CD4-positive, alpha-beta T cell treated with Interleukin-12 subunit alpha and Interleukin-12 subunit beta, for 1 hour (primary cell): ENCODE measurements at regions not wholly inside any gene's neighbourhood (a gene's known extent, or its start where the extent isn't known, plus 50 kb on each side); places are given as distances from the start of the nearest gene placed in this dataset.

Source experiments
- DNase-seq: peaks from one replicate; pipeline ENCODE4 v3.0.0-alpha.2; 2020

GRCh38 chr4:63607169-63607872 is 801.9 kb downstream of the TECRL start:
- DNase-seq, result no peak

DNA sequence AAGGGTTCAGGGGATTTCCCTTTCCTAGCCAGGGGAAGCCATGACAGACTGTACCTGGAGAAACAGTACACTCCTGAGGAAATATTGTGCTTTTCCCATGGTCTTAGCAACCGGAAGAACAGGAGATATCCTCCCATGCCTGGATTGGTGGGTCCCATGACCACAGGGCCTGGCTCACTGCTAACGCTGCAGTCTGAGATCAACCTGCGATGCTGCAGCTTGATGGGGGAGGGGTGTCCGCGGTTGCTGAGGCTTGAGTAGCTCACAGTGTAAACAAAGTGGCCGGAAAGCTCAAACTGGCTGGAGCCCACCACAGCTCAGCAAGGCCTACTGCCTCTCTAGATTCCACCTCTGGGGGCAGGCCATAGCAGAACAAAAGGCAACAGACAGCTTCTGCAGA is 819.5 kb downstream of the TECRL start:
- no peak for DNase-seq

DNA sequence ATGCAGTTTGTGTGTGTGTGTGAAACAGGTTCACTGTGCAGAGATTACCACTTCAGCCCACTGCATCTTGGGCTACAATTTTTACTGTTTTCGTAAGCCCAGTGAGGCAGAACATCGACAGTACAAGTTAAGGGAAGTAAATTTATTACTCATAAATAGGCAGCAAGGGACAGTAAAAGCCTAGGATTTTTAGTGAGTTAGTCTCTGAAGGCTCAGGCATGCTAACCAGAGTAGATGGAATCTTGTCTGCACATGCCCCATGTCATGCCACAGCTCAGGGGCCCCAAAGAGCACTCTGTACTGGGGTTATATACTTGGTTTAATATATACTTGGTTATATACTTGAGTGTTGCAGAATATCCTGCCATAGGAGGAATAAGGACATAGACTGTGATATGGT is 825.7 kb downstream of the TECRL start:
- DNase-seq, result no peak

DNA sequence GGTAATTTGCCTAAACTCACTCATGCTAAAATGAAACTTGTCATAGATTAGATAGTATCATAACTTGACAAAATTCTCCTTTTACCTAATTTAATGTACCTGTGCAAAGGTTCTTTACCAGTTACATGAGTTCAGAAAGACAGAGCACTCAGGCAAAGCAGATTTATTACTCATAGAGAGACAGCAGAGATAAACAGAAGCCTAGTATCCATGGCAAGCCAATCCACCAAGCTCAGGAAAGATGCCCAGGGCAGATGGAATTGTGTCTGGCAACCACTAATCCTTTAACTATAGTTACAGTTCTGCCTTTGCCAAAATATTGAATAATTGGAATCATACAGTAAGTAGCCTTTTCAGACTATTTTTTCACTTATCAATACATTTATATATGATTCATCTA is 826.2 kb downstream of the TECRL start:
- DNase-seq, result no peak

DNA sequence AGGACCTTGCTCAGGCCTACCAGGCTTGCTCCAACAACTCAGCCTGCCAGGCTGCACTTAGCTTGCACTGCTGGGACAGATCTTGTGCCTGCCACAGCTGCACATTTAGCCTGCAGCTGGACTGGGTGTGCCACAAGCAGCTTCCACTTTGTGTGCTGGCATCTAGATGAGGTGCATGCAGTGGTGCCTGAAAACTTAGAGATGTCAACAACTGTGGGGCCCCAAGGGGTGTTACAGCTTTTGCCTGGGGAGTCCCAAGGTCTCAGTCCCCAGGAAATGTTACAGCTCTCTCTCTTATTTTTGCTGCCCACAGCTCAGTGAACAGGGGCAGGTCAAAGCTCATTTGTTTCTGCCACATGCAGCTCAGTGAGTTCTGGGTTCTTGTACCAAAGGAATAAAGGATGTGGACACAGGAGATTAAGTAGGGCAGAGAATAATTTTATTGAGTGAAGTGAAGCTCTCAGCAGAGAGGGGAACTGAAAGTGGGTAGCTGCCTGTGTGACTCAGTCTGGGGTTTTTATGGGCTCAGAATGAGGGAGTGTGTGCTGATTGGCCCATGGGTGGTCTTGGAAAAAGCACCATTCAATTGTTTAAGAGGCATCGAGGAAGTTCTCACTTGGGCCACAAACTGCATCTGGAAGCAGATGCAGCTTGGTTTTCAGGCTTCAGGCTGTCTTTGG is 828.3 kb downstream of the TECRL start:
- DNase-seq, result no peak

DNA sequence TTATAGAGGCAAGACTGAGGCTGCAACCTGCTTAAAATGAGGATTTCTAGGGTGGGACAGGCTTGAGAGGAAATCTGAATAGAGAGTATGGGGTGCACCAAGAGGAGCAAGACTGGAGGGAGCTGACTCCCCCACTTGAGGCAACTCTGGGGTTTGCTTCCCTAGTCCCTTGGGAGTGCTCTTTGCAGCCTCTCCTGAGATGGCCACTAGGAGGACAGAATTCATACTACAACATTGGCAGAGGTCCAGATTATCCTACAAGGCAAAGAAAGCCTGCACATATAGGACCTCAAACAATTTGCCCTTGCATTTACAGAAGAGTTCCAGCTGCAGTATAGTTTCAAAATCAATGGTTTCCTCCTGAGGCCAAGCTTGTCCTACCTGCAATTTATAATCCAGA is 830.9 kb downstream of the TECRL start:
- DNase-seq, result no peak

DNA sequence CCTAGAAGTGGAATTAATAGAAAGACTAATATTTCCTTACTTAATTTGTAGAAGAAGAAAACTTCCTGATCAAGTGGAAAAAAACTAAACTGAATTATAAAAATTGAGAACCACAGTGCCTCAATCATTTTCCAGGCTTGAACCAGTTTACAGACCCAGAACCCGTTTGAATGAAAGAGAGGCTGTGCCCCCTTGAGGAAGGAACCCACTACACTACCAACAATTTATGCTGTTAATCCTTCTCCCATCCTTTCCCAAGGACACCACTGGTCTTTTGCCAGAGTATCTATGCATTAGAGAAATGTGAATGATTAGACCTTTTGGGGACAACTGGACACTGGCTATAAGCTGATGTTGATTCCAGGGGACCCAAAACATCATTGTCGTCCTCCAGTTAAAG is 842.6 kb downstream of the TECRL start:
- DNase-seq, result no peak

DNA sequence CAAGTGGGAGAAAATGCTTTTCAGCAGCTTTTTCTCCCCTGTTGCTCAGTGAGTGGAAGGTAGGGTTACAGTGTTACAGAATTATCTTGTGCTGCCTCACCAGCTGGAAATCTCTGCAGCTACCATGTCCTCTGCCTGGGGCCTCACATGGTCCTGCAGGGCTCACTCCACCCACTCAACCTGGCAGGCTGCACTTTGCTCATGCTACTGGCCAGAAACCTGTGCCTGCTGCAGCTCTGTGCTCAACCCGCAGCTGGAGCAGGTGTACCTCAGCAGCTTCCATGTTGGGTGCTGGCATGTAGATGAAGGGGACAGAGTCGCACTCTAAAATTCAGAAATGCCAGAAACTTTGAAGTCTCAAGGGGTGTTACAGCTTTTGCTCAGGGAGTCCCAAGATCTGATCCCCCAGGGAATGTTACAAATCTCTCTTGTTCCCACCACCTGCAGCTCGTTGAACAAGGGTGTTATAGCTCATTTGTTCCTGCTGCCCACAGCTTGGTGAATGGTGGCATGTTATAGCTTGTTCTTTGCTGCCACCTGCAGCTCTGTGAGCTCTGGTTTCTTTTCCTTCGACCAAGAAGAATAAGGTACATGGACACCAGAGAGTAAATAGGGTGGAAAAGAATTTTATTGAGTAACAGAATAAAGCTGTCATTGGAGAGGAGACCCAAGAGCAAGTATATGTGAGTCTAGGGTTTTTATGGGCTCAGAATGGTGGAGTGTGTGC is 845.8 kb downstream of the TECRL start:
- no peak for DNase-seq

GRCh38 chr4:63558709-63559108 is 850.5 kb downstream of the TECRL start:
- no peak for DNase-seq

DNA sequence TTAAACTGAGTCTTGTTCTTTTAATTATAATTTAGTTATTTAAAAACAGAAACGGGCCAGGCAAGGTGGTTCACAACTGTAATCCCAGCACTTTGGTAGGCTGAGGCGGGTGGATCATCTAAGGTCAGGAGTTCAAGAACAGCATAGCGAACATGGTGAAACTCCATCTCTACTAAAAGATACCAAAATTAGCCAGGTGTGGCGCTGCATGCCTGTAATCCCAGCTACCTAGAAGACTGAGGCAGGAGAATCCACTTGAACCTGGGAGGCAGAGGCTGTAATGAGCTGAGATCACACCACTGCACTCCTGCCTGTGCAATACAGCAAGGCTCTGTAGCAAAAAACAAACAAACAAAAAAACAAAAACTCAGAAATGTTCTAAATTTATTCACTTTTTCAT is 852.9 kb downstream of the TECRL start:
- DNase-seq, result no peak

DNA sequence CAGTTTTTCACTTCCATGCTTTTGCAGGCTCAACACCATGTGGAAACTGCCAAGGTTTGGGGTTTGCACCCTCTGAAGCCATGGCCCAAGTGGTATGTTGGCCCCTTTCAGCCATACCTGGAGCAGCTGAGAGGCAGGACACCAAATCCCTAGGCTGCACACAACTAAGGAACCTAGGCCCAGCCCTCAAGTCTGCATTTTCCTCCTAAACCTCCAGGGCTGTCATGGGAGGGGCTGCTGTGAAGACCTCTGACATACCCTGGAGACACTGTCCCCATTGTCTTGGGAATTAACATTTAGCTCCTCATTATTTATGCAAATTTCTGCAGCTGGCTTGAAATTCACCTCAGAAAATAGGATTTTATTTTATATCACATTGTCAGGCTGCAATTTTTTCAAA is 856.1 kb downstream of the TECRL start:
- DNase-seq, result no peak

DNA sequence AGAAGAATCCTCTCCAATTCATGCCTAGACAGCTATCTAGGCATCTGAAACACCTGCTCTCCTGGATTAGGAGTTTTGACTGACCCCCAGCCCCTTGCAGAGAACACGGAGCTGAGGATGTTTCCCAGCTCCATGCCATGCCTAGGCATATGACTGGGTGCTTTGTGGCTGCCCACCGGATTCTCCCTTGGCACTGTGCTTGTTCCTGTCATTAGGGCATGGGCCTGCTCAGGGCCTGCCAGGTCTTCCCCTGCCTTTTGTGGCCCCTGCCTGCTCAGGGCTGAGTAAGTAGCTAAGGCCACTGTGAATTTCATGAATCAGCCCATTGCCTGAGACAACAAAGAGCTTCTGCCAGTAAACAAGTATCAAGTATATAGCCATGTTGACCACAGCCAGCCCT is 867.4 kb downstream of the TECRL start:
- no peak for DNase-seq

DNA sequence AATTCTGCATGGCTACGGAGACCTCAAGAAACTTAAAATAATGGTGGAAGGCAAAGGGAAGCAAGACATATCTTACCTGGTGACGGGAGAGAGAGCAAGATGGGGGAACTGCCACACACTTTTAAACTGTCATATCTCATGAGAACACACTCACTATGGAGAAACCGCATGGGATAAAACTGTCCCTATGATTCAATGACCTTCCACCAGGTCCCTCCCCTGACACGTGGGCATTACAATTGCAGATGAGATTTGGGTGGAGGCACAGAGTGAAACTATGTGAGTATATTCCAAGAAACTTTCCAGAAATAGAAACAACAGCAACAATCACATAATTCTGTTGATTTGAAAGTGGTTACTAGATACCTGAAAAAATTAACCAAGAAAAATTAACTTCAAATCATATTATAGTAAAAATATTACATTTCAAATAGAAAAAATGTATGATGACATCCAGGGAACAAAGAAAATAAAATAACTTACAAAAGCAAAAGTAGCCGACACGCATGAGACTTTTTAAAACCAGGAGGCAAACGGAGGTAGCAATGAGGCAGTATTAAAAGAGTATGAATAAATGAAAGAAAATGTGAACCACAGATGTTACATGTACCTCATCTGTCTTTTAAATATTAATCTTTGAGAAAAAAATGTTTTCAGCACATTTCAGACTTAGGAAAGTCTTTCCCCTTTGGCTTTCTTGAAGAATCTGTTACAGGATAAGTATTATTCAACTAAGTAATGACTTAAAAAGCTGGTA is 879.5 kb downstream of the TECRL start:
- no peak for DNase-seq

GRCh38 chr4:63528256-63528991 is 880.8 kb downstream of the TECRL start:
- no peak for DNase-seq

GRCh38 chr4:63526251-63526650 is 883.0 kb downstream of the TECRL start:
- no peak for DNase-seq

DNA sequence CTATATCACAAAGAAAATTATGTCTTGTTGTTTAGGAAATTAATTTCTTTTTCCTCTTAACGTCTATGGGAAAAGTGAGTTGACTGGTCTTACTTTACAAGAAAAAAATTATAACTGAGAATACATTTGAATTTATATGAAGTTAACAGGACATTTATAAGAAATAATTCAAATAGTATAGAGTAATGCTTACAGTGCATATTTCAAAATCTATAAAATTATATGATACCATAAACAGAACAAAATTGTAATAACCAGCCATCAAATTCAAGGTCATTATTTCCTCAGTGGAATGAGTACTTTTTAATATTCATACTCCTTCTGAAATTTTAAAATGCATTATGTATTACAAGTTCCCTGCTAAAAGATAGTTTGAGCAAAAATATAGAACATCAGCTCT is 884.5 kb downstream of the TECRL start:
- DNase-seq, result no peak

DNA sequence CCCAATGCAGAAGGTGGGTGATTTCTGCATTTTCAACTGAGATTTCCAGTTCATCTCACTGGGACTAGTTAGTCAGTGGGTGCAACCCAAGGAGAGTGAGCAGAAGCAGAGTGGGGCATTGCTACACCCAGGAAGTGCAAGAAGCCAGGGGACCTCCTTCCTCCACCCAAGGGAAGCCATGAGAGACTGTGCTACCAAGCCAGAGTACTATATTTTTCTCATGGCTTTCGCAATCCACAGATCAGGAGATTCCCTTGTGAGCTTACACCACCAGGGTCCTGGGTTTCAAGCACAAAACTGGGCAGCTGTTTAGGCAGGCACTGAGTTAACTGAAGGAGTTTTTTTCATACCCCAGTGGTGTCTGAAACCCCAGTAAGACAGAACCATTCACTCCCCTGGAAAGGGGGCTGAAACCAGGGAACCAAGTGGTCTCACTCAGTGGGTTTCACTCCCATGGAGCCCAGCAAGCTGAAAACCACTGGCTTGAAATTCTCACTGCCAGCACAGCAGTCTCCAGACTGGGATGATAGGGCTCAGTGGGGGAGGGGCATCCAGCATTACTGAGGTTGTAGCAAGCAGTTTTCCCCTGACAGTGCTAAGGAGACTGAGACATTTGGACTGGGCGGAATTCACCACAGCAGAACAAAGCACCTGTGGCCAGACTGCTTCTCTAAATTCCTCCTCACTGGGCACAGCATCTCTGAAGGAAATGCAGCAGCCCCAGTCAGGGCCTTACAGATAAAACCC is 903.4 kb downstream of the TECRL start:
- no peak for DNase-seq

DNA sequence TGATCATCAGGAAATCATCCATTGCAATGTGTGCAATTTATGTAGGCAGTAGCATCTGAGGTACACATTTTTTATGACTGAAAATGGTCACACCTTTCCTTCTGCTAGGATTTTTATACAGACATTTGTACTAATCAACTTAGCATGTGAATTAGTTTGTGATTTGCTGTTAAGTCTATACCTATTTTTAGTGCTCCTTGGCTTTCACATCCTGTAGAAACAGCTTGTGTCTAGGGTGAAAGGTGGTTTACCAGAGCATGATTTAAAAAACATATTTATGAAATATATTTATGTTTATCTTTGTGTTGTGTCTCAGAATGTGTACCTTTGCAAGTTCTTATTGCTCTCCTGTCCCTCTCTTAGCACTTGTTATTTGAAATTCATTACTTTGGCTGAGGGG is 916.0 kb downstream of the TECRL start:
- no peak for DNase-seq

GRCh38 chr4:63492515-63492914 is 916.7 kb downstream of the TECRL start:
- DNase-seq, result no peak

- DNase-seq, result no peak
These were observed 944.9 kb downstream of the TECRL start for GRCh38 chr4:63464393-63464792.

DNA sequence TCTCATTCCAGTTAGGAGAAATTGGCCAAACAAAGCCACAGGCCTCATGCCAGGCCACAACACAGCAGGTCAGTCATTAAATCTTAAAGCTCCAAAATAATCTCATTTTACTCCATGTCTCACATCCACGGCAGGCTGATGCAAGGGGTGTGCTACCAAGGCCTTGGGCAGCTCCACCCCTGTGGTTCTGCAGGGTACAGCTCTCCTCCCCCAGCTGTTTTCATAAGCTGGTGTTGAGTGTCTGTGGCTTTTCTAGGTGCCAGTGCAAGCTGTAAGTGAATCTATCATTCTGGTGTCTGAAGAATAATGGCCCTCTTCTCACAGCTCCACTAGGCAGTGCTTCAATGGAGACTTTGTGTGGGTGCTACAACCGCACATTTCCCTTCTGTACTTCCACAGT is 949.2 kb downstream of the TECRL start:
- no peak for DNase-seq

DNA sequence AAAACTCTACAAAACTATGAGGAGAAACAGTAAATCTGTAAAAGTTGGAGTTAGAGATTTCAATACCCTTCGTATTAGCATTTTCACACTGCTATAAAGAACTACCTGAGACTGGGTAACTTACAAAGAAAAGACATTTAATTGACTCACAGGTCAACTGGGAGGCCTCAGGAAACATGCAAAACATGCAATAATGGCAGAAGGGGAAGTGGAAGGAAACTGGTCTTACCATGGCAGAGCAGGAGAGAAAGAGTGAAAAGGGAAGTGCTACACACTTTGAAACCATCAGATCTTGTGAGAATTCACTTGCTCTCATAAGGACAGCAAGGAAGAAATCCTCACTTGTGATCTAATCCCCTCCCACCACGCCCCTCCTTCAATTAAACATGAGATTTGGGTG is 949.9 kb downstream of the TECRL start:
- no peak for DNase-seq
